Endodermal cell (in vitro differentiated cells): ENCODE measurements at regions not wholly inside any gene's neighbourhood (a gene's known extent, or its start where the extent isn't known, plus 50 kb on each side); places are given as distances from the start of the nearest gene placed in this dataset.

Experiments used
- DNase-seq: peaks from one replicate; pipeline ENCODE4 v3.0.0-alpha.2; 2017
- H3K27ac ChIP-seq: 2 replicates; pipeline ENCODE4 v1.5.1; 2013; ENCODE audit warnings: mild to moderate bottlenecking, low read depth, low read length, moderate library complexity
- H3K27me3 ChIP-seq: 2 replicates; pipeline ENCODE4 v1.6.1; 2013; ENCODE audit warnings: mild to moderate bottlenecking, low read length, moderate library complexity; ENCODE audit not compliant: insufficient read depth, control insufficient read depth, poor library complexity, severe bottlenecking
- H3K36me3 ChIP-seq: 2 replicates; pipeline ENCODE4 v1.7.0; 2013; ENCODE audit warnings: mild to moderate bottlenecking, low read length, moderate library complexity; ENCODE audit not compliant: control insufficient read depth, insufficient read depth
- H3K4me1 ChIP-seq: one replicate; pipeline ENCODE4 v1.7.0; 2013; ENCODE audit warnings: low read length; ENCODE audit not compliant: control insufficient read depth, insufficient read depth
- H3K4me3 ChIP-seq: 2 replicates; pipeline ENCODE4 v1.5.1; 2013; ENCODE audit warnings: mild to moderate bottlenecking, low read length, moderate library complexity
- H3K9ac ChIP-seq: 2 replicates; pipeline ENCODE4 v1.6.1; 2013; ENCODE audit warnings: mild to moderate bottlenecking, low read length, moderate library complexity; ENCODE audit not compliant: poor library complexity, severe bottlenecking; ENCODE audit errors: extremely low read depth
- H3K9me3 ChIP-seq: 2 replicates; pipeline ENCODE4 v1.6.1; 2013; ENCODE audit warnings: mild to moderate bottlenecking, low read length, moderate library complexity; ENCODE audit not compliant: control insufficient read depth
- H3K27ac Mint-ChIP-seq: 2 replicates; pipeline ENCODE4 v1.8.0; 2020; ENCODE audit warnings: mixed read lengths
- H3K27me3 Mint-ChIP-seq: 2 replicates; pipeline ENCODE4 v1.8.0; 2021; ENCODE audit warnings: mild to moderate bottlenecking, mixed read lengths; ENCODE audit not compliant: insufficient read depth
- H3K36me3 Mint-ChIP-seq: 2 replicates; pipeline ENCODE4 v1.8.0; 2020; ENCODE audit warnings: low read depth, mixed read lengths
- H3K4me1 Mint-ChIP-seq: 2 replicates; pipeline ENCODE4 v1.8.0; 2020; ENCODE audit warnings: mixed read lengths
- H3K4me3 Mint-ChIP-seq: 2 replicates; pipeline ENCODE4 v1.8.0; 2020; ENCODE audit warnings: mild to moderate bottlenecking, moderate library complexity, mixed read lengths
- H3K9me3 Mint-ChIP-seq: 2 replicates; pipeline ENCODE4 v1.8.0; 2020; ENCODE audit warnings: mild to moderate bottlenecking, mixed read lengths
- WGBS, 2 experiments: methylation state at CpG; one replicate each; pipeline versions ENCODE4 v1.1.5 to v1.1.7; 2013; ENCODE audit warnings: missing lambda C conversion rate in 2 of 2, mixed read lengths in 1 of 2; ENCODE audit not compliant: insufficient coverage in 1 of 2, insufficient read length in 1 of 2; 5-methylcytosine and 5-hydroxymethylcytosine counted together
- TF ChIP-seq, protein P1 (sequence below): fragments of 200-600 bp; sonication (generic); conservative IDR thresholded peaks from 2 replicates; pipeline ENCODE4 v1.5.0; 2021; ENCODE audit warnings: antibody characterized with exemption, mild to moderate bottlenecking

DNA sequence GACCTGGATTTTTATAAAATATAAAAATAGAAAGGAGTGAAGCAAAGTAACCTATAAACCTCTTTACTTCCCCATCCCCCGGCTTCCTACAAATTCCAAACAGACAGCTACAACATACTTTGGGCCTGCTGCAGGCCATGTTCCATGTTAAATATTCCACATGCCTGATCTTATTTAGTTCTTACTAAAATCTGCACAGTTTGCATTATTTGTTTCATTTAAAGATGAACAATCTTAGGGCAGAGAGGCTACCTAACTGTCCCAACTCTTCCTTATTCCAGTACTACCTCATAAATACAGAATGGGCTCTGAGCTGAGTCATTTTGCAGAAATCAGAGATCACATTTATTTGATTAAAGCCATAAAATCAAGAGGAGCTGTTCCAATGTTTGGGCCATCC is 665.0 kb downstream of the PDCD6IP start:
- Histone ChIP-seq H3K36me3 (no peaks in the 10 kb centered on the region), H3K27me3 (no peaks in the 10 kb centered on the region), H3K9ac (no peak overlapping the region), H3K9me3 (peaks cover 22% of the 10 kb centered on the region), H3K27ac (no peak overlapping the region), H3K4me1 (no peaks in the 10 kb centered on the region), H3K4me3 (no peak overlapping the region)
- TF ChIP-seq, protein P1, sequence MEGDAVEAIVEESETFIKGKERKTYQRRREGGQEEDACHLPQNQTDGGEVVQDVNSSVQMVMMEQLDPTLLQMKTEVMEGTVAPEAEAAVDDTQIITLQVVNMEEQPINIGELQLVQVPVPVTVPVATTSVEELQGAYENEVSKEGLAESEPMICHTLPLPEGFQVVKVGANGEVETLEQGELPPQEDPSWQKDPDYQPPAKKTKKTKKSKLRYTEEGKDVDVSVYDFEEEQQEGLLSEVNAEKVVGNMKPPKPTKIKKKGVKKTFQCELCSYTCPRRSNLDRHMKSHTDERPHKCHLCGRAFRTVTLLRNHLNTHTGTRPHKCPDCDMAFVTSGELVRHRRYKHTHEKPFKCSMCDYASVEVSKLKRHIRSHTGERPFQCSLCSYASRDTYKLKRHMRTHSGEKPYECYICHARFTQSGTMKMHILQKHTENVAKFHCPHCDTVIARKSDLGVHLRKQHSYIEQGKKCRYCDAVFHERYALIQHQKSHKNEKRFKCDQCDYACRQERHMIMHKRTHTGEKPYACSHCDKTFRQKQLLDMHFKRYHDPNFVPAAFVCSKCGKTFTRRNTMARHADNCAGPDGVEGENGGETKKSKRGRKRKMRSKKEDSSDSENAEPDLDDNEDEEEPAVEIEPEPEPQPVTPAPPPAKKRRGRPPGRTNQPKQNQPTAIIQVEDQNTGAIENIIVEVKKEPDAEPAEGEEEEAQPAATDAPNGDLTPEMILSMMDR, result no peak
- Mint-ChIP-seq H3K27ac (no peak overlapping the region), H3K4me1 (no peaks in the 10 kb centered on the region), H3K27me3 (no peaks in the 10 kb centered on the region), H3K4me3 (no peak overlapping the region), H3K9me3 (peaks cover 26% of the 10 kb centered on the region), H3K36me3 (no peaks in the 10 kb centered on the region)
- DNase-seq, result no peak
- 80 to 81% methylated on average over 1 of the region's 1 CpG for whole genome bisulfite sequencing, 2 experiments

DNA sequence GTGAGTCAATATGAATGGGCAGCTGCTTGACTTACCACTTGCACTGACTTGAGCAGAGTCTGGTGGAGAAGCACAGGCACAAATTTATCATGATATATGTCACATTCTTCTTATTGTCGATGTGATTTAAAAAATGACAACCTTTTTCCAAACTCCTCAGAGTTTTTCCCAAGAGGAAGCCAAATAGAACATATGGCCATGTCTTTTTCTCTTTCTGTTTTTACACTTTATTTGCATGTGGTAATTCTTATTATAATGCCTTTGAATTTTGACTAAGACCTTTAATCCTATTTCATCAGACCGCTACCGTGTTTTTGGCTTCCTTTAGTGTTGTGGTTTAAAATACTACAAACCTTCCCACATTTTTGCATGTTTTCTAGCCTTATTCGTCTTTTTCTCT is 666.2 kb downstream of the PDCD6IP start:
- H3K27me3 Mint-ChIP-seq, result no peaks in the 10 kb centered on the region
- WGBS, 2 experiments, result 93 to 95% methylated on average over 2 to 4 of the region's 4 CpGs

DNA sequence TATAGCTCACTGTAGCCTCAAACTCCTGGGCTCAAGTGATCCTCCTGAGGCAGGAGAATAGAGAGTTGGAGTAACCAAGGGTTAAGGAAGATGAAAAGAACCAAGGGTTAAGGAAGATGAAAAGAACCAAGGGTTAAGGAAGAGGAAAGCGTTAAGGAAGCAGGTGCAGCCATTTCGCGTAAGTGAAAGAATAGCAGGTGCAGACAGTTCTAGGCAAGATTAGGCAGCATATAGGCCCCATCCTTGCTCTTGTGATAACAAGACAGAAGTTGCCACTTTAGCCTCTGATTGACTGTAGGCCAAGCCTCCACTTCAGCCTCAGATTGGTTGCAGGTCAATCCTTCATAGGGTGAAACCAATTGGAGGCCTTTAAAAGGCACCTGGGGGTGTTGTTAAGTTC is 677.4 kb downstream of the PDCD6IP start:
- Mint-ChIP-seq H3K36me3 (no peaks in the 10 kb centered on the region), H3K27me3 (no peaks in the 10 kb centered on the region), H3K9me3 (peaks cover 12% of the 10 kb centered on the region), H3K27ac (no peak overlapping the region), H3K4me3 (no peak overlapping the region), H3K4me1 (no peaks in the 10 kb centered on the region)
- H3K27ac ChIP-seq, result no peak overlapping the region
- no peaks in the 10 kb centered on the region for H3K36me3 ChIP-seq
- no peaks in the 10 kb centered on the region for H3K27me3 ChIP-seq
- no peak for DNase-seq
- TF ChIP-seq, protein P1, result no peak
- no peak overlapping the region for H3K9ac ChIP-seq
- H3K4me3 ChIP-seq, result no peak overlapping the region
- H3K9me3 ChIP-seq, result no peaks in the 10 kb centered on the region
- 93 to 100% methylated on average over 2 to 3 of the region's 3 CpGs for whole genome bisulfite sequencing, 2 experiments
- H3K4me1 ChIP-seq, result no peaks in the 10 kb centered on the region

More for the DNA sequence above, 666.2 kb downstream of the PDCD6IP start:
- no peaks in the 10 kb centered on the region for H3K36me3 ChIP-seq
- TF ChIP-seq, protein P1, result no peak
- H3K4me1 Mint-ChIP-seq, result no peaks in the 10 kb centered on the region
- peaks cover 16% of the 10 kb centered on the region for H3K9me3 Mint-ChIP-seq
- H3K4me1 ChIP-seq, result no peaks in the 10 kb centered on the region
- H3K27ac ChIP-seq, result no peak overlapping the region
- H3K27me3 ChIP-seq, result no peaks in the 10 kb centered on the region
- H3K4me3 Mint-ChIP-seq, result no peak overlapping the region
- peaks cover 12% of the 10 kb centered on the region for H3K9me3 ChIP-seq
- no peaks in the 10 kb centered on the region for H3K36me3 Mint-ChIP-seq
- H3K27ac Mint-ChIP-seq, result no peak overlapping the region
- no peak overlapping the region for H3K9ac ChIP-seq
- H3K4me3 ChIP-seq, result no peak overlapping the region
- no peak for DNase-seq
